HL-60 (cell line): ENCODE measurements at regions not wholly inside any gene's neighbourhood (a gene's known extent, or its start where the extent isn't known, plus 50 kb on each side); places are given as distances from the start of the nearest gene placed in this dataset.

Source experiments
- GABPA ChIP-seq: IDR thresholded peaks from 2 replicates; pipeline ENCODE4 v1.6.1; 2012; ENCODE audit warnings: low read depth
- POLR2AphosphoS5 ChIP-seq: IDR thresholded peaks from 2 replicates; pipeline ENCODE4 v1.6.1; 2012; ENCODE audit warnings: low read depth
- REST ChIP-seq: IDR thresholded peaks from 2 replicates; pipeline ENCODE4 v1.6.1; 2012; ENCODE audit warnings: low read depth; ENCODE audit not compliant: insufficient replicate concordance
- TF ChIP-seq, protein P1 (sequence below): IDR thresholded peaks from one replicate; pipeline ENCODE4 v1.5.1; 2011; ENCODE audit warnings: low read length, control low read depth, inconsistent platforms; ENCODE audit not compliant: insufficient read depth

DNA sequence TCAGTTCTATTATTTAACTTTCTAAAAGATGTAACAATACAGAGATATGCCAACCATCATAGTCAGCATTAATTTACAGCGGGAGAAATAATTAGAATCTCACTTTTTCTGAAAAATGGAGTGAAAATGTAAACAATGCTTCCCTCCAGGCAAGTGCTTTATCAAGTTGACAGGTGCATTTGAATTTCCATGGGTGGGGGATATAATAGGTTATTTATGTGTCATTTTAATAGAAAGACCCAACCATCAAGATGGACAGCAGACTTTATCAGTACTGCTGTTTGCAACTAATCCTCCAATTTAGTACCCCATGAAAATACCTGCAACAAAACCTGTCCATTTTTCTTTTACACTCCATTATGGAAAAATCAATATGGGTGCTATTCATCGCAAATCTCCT is 780.1 kb downstream of the TFAP2A start:
- no peak for TF ChIP-seq POLR2AphosphoS5
- TF ChIP-seq, protein P1, sequence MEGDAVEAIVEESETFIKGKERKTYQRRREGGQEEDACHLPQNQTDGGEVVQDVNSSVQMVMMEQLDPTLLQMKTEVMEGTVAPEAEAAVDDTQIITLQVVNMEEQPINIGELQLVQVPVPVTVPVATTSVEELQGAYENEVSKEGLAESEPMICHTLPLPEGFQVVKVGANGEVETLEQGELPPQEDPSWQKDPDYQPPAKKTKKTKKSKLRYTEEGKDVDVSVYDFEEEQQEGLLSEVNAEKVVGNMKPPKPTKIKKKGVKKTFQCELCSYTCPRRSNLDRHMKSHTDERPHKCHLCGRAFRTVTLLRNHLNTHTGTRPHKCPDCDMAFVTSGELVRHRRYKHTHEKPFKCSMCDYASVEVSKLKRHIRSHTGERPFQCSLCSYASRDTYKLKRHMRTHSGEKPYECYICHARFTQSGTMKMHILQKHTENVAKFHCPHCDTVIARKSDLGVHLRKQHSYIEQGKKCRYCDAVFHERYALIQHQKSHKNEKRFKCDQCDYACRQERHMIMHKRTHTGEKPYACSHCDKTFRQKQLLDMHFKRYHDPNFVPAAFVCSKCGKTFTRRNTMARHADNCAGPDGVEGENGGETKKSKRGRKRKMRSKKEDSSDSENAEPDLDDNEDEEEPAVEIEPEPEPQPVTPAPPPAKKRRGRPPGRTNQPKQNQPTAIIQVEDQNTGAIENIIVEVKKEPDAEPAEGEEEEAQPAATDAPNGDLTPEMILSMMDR = no peak
- TF ChIP-seq REST = no peak
- TF ChIP-seq GABPA = no peak
